ENCODE measurements at regions not wholly inside any gene's neighbourhood (a gene's known extent, or its start where the extent isn't known, plus 50 kb on each side); places are given as distances from the start of the nearest gene placed in this dataset.

DNA sequence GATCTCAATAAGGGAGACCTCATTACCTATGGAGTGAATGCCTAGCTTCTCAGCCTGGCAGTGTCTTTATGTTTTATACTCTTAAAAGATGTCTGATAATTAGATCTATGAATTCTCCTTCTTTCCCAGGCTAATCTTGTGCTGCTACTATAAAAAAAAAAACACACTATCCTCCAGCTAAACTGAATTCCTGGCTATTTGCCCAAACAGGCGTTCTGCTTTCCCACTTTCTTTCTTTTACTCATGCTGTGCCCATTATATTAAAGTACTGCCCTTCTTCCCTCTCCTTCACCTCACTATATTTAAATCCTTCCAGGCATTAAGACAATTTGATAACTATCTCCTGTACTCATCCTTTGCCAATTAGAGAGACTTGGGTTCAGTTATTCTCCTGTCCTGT, 1134.9 kb downstream of the ROBO2 start:
- in situ Hi-C loops (cut with HindIII; ENCODE audit: low sequenced_read_pairs), result no loop called here
- no peak for DNase-seq (ENCODE audit: low read depth, low spot score)
- TF ChIP-seq, protein P1, sequence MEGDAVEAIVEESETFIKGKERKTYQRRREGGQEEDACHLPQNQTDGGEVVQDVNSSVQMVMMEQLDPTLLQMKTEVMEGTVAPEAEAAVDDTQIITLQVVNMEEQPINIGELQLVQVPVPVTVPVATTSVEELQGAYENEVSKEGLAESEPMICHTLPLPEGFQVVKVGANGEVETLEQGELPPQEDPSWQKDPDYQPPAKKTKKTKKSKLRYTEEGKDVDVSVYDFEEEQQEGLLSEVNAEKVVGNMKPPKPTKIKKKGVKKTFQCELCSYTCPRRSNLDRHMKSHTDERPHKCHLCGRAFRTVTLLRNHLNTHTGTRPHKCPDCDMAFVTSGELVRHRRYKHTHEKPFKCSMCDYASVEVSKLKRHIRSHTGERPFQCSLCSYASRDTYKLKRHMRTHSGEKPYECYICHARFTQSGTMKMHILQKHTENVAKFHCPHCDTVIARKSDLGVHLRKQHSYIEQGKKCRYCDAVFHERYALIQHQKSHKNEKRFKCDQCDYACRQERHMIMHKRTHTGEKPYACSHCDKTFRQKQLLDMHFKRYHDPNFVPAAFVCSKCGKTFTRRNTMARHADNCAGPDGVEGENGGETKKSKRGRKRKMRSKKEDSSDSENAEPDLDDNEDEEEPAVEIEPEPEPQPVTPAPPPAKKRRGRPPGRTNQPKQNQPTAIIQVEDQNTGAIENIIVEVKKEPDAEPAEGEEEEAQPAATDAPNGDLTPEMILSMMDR (IDR thresholded peaks at IDR 0.05; ENCODE audit: low read depth, low read length), result no peak
- no peak overlapping the region for H3K4me3 ChIP-seq (ENCODE audit: low read depth, low read length)

- TF ChIP-seq, protein P1 (IDR thresholded peaks at IDR 0.05; ENCODE audit: low read depth, low read length), result no peak
- in situ Hi-C loops (cut with HindIII; ENCODE audit: low sequenced_read_pairs), result no loop called here
- no peak overlapping the region for H3K4me3 ChIP-seq (ENCODE audit: low read depth, low read length)
- DNase-seq (ENCODE audit: low read depth, low spot score), result no peak
Measured at GRCh38 chr3:78176869-78177268, 1137.0 kb downstream of the ROBO2 start.

DNA sequence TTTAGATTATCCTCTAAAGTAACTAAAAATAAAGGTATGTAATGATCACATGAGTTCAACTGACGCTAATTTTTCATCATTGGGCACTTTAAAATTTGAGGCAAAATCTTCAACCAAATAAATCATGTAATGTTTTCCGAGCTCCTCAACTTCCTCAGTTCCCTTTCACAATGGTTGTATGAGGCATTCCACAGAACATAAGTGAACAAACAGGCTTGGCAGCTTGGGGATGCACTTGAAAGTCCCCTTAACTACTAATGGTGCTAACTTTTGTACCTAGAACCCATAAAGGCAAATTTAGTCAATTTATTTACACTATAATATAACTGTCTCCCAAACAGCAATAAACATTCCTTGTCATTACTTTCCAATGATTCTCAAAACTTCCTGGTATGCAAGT, 1137.9 kb downstream of the ROBO2 start:
- TF ChIP-seq, protein P1 (IDR thresholded peaks at IDR 0.05; ENCODE audit: low read depth, low read length), result no peak
- no peak overlapping the region for H3K4me3 ChIP-seq (ENCODE audit: low read depth, low read length)
- in situ Hi-C loops (cut with HindIII; ENCODE audit: low sequenced_read_pairs), result no loop called here
- no peak for DNase-seq (ENCODE audit: low read depth, low spot score)

GRCh38 chr3:78178209-78178608, 1138.3 kb downstream of the ROBO2 start:
- no peak overlapping the region for H3K4me3 ChIP-seq (ENCODE audit: low read depth, low read length)
- TF ChIP-seq, protein P1 (IDR thresholded peaks at IDR 0.05; ENCODE audit: low read depth, low read length), result no peak
- DNase-seq (ENCODE audit: low read depth, low spot score), result no peak
- in situ Hi-C loops (cut with HindIII; ENCODE audit: low sequenced_read_pairs), result no loop called here

GRCh38 chr3:78178740-78179363, 1139.0 kb downstream of the ROBO2 start:
- no peak for DNase-seq (ENCODE audit: low read depth, low spot score)
- H3K4me3 ChIP-seq (ENCODE audit: low read depth, low read length), result no peak overlapping the region
- TF ChIP-seq, protein P1 (IDR thresholded peaks at IDR 0.05; ENCODE audit: low read depth, low read length), result no peak
- in situ Hi-C loops (cut with HindIII; ENCODE audit: low sequenced_read_pairs), result no loop called here

DNA sequence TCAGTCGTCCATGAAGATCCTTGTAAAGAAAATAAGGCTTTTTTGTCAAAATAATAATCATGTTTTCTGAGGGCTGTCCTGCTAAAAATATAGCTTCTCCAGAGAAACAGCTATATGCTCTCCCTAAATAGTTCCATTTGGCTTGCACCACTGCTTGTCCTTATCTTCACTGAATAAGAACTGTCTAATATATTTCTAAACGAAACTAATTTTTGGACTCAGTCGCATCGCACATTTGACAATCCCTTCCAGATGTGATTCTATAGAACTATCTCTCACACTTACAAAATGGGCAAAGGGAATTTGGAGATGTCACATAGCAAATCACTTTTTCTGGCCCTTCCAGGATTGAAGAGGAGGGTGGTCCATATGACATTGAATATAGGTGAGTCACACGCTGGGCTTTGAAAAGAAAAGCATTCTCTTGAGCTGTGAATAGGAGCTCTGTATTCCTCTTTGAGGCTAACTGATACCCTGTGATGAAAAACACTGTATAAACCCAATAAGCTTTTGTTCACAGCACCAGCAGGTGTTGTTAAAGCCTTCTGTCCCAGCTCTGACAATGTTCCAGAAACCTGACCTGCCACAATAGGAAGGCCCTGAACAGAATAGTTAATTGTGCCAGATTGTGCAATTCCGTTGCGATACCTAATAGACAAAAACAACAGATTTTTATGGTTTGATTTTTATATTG, 1144.2 kb downstream of the ROBO2 start:
- no peak for DNase-seq (ENCODE audit: low read depth, low spot score)
- H3K4me3 ChIP-seq (ENCODE audit: low read depth, low read length), result no peak overlapping the region
- in situ Hi-C loops (cut with HindIII; ENCODE audit: low sequenced_read_pairs), result no loop called here
- TF ChIP-seq, protein P1 (IDR thresholded peaks at IDR 0.05; ENCODE audit: low read depth, low read length), result no peak
